GM12878 (cell line): ENCODE measurements at regions not wholly inside any gene's neighbourhood (a gene's known extent, or its start where the extent isn't known, plus 50 kb on each side); places are given as distances from the start of the nearest gene placed in this dataset.

Experiments used
- ASH2L ChIP-seq: fragments of 300-600, 200-600 bp; sonication (generic); IDR thresholded peaks from 2 replicates; pipeline ENCODE4 v1.6.1; 2017; ENCODE audit warnings: low read depth, mild to moderate bottlenecking, borderline replicate concordance
- BCLAF1 ChIP-seq: fragments of 450-650 bp; IDR thresholded peaks from 2 replicates; pipeline ENCODE4 v1.6.1; 2017; ENCODE audit warnings: antibody characterized with exemption, mild to moderate bottlenecking, moderate library complexity
- CHD4 ChIP-seq: fragments of 200-600 bp; sonication (generic); IDR thresholded peaks from 2 replicates; pipeline ENCODE4 v1.6.1; 2016; ENCODE audit warnings: mild to moderate bottlenecking
- CUX1 ChIP-seq: IDR thresholded peaks from 2 replicates; pipeline ENCODE4 v1.6.1; 2012; ENCODE audit warnings: improper control_type of control experiment, low read depth, low read length; ENCODE audit not compliant: insufficient replicate concordance
- E2F8 ChIP-seq: fragments of 450-650 bp; IDR thresholded peaks from 2 replicates; pipeline ENCODE4 v1.6.1; 2018; ENCODE audit warnings: mild to moderate bottlenecking, low read depth, moderate library complexity; ENCODE audit not compliant: partially characterized antibody
- JUNB ChIP-seq: IDR thresholded peaks from 2 replicates; pipeline ENCODE4 v1.6.1; 2016; ENCODE audit warnings: antibody characterized with exemption, mild to moderate bottlenecking
- SMARCA5 ChIP-seq: fragments of 450-650 bp; IDR thresholded peaks from 2 replicates; pipeline ENCODE4 v1.6.1; 2017; ENCODE audit warnings: mild to moderate bottlenecking
- SPI1 ChIP-seq: IDR thresholded peaks from 2 replicates; pipeline ENCODE4 v1.6.1; 2011; ENCODE audit warnings: low read depth, mild to moderate bottlenecking, low read length, moderate library complexity, borderline replicate concordance; ENCODE audit not compliant: insufficient read depth
- TCF3 ChIP-seq: IDR thresholded peaks from 2 replicates; pipeline ENCODE4 v1.6.1; 2012; ENCODE audit warnings: low read depth, mild to moderate bottlenecking, low read length, borderline replicate concordance; ENCODE audit not compliant: insufficient read depth
- YBX1 ChIP-seq: fragments of 450-650 bp; IDR thresholded peaks from 2 replicates; pipeline ENCODE4 v1.6.1; 2016; ENCODE audit warnings: antibody characterized with exemption
- ZNF24 ChIP-seq: fragments of 450-650 bp; IDR thresholded peaks from 2 replicates; pipeline ENCODE4 v1.6.1; 2017; ENCODE audit warnings: antibody characterized with exemption, mild to moderate bottlenecking
- ZNF687 ChIP-seq: fragments of 450-650 bp; IDR thresholded peaks from 2 replicates; pipeline ENCODE4 v1.6.1; 2017; ENCODE audit warnings: mild to moderate bottlenecking, moderate library complexity

- no peak for TF ChIP-seq ZNF687
- TF ChIP-seq SPI1 = no peak
- no peak for TF ChIP-seq JUNB
- TF ChIP-seq SMARCA5 = no peak
- no peak for TF ChIP-seq E2F8
- TF ChIP-seq ASH2L = no peak
- no peak for TF ChIP-seq TCF3
- TF ChIP-seq CHD4 = no peak
- no peak for TF ChIP-seq BCLAF1
- no peak for TF ChIP-seq CUX1
- no peak for TF ChIP-seq ZNF24
- TF ChIP-seq YBX1 = no peak
Measured at GRCh38 chr15:50820808-50821382, 55.4 kb upstream of the SPPL2A start (continued).
